Choroid plexus epithelial cell (primary cell): ENCODE measurements at regions not wholly inside any gene's neighbourhood (a gene's known extent, or its start where the extent isn't known, plus 50 kb on each side); places are given as distances from the start of the nearest gene placed in this dataset.

ENCODE experiments used
- DNase-seq: peaks from one replicate; pipeline ENCODE4 v3.0.0-alpha.2; 2010; ENCODE audit warnings: low read depth
- H3K4me3 ChIP-seq: 2 replicates; pipeline ENCODE4 v1.5.1; 2011; ENCODE audit warnings: low read depth, mild to moderate bottlenecking, control low read depth, low read length, moderate library complexity
- TF ChIP-seq, protein P1 (sequence below): conservative IDR thresholded peaks from 2 replicates; pipeline ENCODE4 v1.5.1; 2011; ENCODE audit warnings: low read depth, mild to moderate bottlenecking, control low read depth, inconsistent platforms, low read length, moderate library complexity

DNA sequence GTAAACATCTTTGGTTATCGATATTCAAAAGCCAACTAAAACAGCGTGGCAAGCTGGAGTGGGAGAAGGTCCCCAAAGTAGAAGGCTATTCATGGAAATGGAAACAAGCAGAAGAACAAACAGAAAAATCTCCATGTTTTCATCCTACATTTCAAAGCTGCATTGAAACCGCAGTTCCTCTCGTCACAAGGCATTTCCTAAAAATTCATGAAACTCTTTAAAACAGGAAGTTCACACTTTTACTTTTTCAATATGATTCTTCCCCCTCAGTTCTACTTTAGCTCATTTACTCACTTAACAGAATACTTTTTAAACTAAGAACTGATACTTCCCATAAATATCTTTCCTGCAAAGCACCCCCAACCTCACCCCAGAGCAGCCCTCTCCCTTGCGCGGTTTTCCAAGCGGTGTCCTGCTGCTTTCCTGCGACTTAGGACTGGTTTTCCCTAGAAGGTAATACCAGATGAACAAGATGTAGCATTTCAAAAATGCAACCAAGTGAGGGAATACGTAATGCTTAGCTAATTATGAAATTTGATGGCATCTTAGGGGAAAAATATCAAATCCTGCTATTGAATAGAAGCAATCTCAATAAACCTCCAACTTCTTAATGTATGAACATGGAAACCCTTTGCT lies 228.3 kb upstream of the PKN2 start:
- TF ChIP-seq, protein P1, sequence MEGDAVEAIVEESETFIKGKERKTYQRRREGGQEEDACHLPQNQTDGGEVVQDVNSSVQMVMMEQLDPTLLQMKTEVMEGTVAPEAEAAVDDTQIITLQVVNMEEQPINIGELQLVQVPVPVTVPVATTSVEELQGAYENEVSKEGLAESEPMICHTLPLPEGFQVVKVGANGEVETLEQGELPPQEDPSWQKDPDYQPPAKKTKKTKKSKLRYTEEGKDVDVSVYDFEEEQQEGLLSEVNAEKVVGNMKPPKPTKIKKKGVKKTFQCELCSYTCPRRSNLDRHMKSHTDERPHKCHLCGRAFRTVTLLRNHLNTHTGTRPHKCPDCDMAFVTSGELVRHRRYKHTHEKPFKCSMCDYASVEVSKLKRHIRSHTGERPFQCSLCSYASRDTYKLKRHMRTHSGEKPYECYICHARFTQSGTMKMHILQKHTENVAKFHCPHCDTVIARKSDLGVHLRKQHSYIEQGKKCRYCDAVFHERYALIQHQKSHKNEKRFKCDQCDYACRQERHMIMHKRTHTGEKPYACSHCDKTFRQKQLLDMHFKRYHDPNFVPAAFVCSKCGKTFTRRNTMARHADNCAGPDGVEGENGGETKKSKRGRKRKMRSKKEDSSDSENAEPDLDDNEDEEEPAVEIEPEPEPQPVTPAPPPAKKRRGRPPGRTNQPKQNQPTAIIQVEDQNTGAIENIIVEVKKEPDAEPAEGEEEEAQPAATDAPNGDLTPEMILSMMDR: no peak
- no peak for DNase-seq
- no peak overlapping the region for H3K4me3 ChIP-seq

DNA sequence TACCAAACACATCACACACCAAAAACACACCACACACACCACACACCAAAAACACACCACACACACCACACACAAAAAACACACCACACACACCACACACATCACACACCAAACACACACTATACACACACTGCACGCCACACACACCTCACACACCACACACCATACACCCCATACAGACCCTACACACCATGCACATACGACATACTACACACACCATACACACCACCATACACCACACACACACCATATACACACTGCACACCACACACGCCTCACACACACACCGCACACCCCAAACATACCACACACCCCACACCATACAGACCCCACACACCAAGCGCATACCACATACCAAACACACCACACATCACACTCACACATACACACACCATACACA lies 226.9 kb upstream of the PKN2 start:
- H3K4me3 ChIP-seq: no peak overlapping the region
- TF ChIP-seq, protein P1: no peak
- no peak for DNase-seq

DNA sequence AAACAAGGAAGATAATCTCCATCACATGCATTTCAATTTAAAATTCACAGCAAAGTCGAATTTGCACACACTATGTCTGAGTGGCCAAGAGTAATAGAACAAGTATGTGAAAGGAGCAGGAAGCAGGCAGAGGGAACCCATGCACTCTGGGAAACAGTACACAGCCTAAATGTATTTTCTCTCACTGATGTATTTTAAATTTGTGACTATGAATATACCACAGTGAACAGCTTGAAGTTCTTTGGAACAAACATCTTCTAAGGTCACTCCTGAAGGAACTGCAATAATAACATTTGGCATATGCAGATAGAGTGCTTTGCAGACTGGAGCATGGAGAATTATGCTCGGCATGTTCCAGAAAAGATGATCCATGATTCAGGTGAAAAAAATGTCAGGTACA lies 223.1 kb upstream of the PKN2 start:
- TF ChIP-seq, protein P1: no peak
- no peak for DNase-seq
- H3K4me3 ChIP-seq: no peak overlapping the region

DNA sequence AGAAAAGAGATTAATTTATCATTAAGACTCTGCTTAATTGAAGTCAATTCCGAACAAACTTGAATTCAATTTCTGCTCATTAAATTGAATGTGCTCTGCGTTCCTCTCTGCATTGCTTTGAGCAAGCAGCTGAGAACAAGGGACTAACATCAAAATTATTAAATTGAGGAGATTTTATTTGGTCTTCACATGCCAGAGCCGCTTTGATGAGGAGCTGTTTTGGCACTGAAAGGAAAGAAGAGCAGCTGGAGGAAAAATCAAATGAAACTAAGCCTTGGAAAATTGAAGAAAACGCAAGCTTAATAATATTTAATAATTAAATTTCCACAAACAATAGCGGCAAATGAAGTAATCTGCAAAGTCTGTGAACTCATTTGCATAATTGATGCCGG lies 222.0 kb upstream of the PKN2 start:
- TF ChIP-seq, protein P1: no peak
- H3K4me3 ChIP-seq: peak overlapping the region; percentile 44
- DNase-seq: peak; percentile 2

DNA sequence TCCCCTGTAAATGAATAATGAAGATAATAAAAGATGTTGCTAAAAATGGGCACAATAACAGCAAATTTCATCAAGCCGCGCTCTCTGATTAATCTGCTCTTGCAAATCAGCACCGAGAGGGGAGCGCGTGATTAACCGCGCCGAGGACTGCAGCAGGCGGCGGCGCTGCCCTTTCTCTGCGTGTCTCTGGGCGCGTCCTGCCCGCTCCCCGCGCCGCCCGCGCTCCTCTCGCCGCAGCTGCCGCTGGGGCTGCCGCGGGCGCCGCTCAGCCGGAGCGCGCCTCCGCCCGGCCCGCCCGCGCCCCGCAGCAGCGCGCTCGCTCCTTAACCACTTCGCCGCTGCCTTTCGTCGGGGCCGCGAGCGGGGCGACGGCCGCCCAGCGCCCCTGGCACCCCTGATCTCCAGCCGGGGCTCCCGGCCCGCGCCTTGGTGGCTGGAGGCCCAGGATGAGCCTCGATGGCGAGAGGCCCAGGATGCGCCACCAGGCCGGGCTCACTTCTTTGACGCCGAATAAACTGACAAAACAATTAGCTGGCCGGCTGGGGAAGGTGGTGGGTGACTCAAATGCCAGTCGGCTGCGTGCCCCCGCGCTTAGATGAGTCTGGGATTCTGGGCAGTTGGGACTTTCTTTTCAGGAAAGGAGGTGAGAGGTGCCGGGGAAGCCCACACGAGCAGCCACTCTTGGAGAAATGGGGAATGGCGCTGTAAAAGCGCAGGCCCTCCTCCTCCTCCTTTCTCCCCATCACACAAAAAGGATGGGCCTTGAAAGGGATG lies 221.4 kb upstream of the PKN2 start:
- TF ChIP-seq, protein P1: no peak
- peak overlapping the region; percentile 44 for H3K4me3 ChIP-seq
- peak; percentile 28 for DNase-seq

DNA sequence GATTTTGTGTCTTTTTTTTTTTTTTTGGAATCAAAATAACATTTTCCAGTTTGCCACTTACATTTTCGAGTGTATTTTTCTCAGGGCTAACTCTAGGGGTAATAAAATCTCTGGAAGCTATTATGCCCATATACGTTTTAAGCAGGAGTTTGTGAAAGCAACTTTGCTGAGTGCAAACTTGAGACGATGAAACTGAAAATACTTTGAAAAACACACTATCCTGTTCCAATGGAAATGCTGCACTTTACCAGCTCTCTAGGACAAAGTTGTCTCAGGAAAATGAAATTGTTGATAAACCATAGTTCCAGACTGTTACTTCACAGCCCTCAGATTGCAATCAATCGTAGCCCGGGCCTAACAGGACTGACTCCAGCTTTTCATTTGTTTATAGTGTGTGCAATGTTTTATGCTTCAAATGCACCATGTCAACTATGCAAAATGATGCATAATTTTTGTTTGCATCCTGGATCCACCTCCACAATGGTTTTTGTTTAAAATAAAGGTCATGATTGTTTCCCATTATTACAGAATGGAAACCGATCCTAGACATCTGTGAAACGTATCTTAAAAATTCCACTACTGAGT lies 220.6 kb upstream of the PKN2 start:
- no peak for DNase-seq
- H3K4me3 ChIP-seq: no peak overlapping the region
- TF ChIP-seq, protein P1: no peak
